GM23248 (cell line): ENCODE measurements at regions not wholly inside any gene's neighbourhood (a gene's known extent, or its start where the extent isn't known, plus 50 kb on each side); places are given as distances from the start of the nearest gene placed in this dataset.

Experiments used
- DNase-seq: peaks from one replicate; pipeline ENCODE4 v3.0.0-alpha.2; 2015
- H2AFZ ChIP-seq: fragments of 200-600 bp; sonication (generic); 2 replicates; pipeline ENCODE4 v1.6.1; 2016; ENCODE audit warnings: antibody characterized with exemption
- H3F3A ChIP-seq: fragments of 200-600 bp; sonication (generic); 2 replicates; pipeline ENCODE4 v1.6.1; 2016; ENCODE audit warnings: mild to moderate bottlenecking, antibody characterized with exemption, mixed run types; ENCODE audit not compliant: insufficient read depth
- H3K27ac ChIP-seq: fragments of 200-600 bp; sonication (generic); 2 replicates; pipeline ENCODE4 v1.5.1; 2016; ENCODE audit warnings: mild to moderate bottlenecking
- H3K27me3 ChIP-seq: fragments of 200-600 bp; sonication (generic); replicated peaks from 2 replicates; pipeline ENCODE4 v1.6.1; 2016; ENCODE audit warnings: mild to moderate bottlenecking; ENCODE audit not compliant: insufficient read depth
- H3K36me3 ChIP-seq: fragments of 200-600 bp; sonication (generic); 2 replicates; pipeline ENCODE4 v1.6.1; 2016; ENCODE audit warnings: low read depth, mild to moderate bottlenecking
- H3K4me1 ChIP-seq: fragments of 200-600 bp; sonication (generic); 2 replicates; pipeline ENCODE4 v1.6.1; 2016; ENCODE audit warnings: mild to moderate bottlenecking; ENCODE audit not compliant: insufficient read depth
- H3K4me2 ChIP-seq: fragments of 200-600 bp; sonication (generic); one replicate; pipeline ENCODE4 v1.6.1; 2016; ENCODE audit warnings: mild to moderate bottlenecking; ENCODE audit not compliant: unreplicated experiment
- H3K4me3 ChIP-seq: fragments of 200-600 bp; sonication (generic); 2 replicates; pipeline ENCODE4 v1.5.1; 2016; ENCODE audit warnings: mild to moderate bottlenecking
- H3K79me2 ChIP-seq: fragments of 200-600 bp; sonication (generic); 2 replicates; pipeline ENCODE4 v1.6.1; 2016; ENCODE audit warnings: mild to moderate bottlenecking; ENCODE audit not compliant: insufficient read depth
- H3K9ac ChIP-seq: fragments of 200-600 bp; sonication (generic); 2 replicates; pipeline ENCODE4 v1.6.1; 2016; ENCODE audit warnings: mild to moderate bottlenecking
- H3K9me2 ChIP-seq: fragments of 200-600 bp; sonication (generic); 2 replicates; pipeline ENCODE4 v1.6.1; 2016; ENCODE audit warnings: mixed run types, mild to moderate bottlenecking, moderate library complexity; ENCODE audit not compliant: insufficient read depth
- H3K9me3 ChIP-seq: fragments of 200-600 bp; sonication (generic); one replicate; pipeline ENCODE4 v1.6.1; 2017; ENCODE audit warnings: low read depth
- H4K20me1 ChIP-seq: fragments of 200-600 bp; sonication (generic); 2 replicates; pipeline ENCODE4 v1.6.0; 2016; ENCODE audit not compliant: insufficient read depth
- EZH2 ChIP-seq: fragments of 200-600 bp; sonication (generic); IDR thresholded peaks from 2 replicates; pipeline ENCODE4 v1.6.1; 2018; ENCODE audit warnings: antibody characterized with exemption, mild to moderate bottlenecking; ENCODE audit not compliant: insufficient read depth, poor library complexity, severe bottlenecking
- EZH2phosphoT487 ChIP-seq: fragments of 200-600 bp; sonication (generic); IDR thresholded peaks from 2 replicates; pipeline ENCODE4 v1.6.1; 2018; ENCODE audit warnings: antibody characterized with exemption, moderate library complexity, mild to moderate bottlenecking, low read depth; ENCODE audit not compliant: insufficient read depth
- WGBS, 2 experiments: methylation state at CpG; one replicate each; pipeline ENCODE4 v1.1.6; 2015 to 2017; ENCODE audit warnings: low lambda C conversion rate in 2 of 2, low coverage in 1 of 2; ENCODE audit errors: missing lambda C conversion rate in 2 of 2; 5-methylcytosine and 5-hydroxymethylcytosine counted together
- in situ Hi-C: fragments of 300-500 bp; cut with MboI; formaldehyde crosslinking; loops from 2 replicates; pipeline ENCODE4 v1.15.0; 2020

GRCh38 chr2:155020246-155020645 is 321.8 kb downstream of the KCNJ3 start:
- no peak overlapping the region for H2AFZ ChIP-seq
- 4 to 9% methylated on average over 1 of the region's 1 CpG for WGBS, 2 experiments
- no peak overlapping the region for H3K4me3 ChIP-seq
- H3K9me3 ChIP-seq, result no peaks in the 10 kb centered on the region
- H3K4me2 ChIP-seq, result no peak overlapping the region
- TF ChIP-seq EZH2 (no peak), EZH2phosphoT487 (no peak)
- H3K9ac ChIP-seq, result no peak overlapping the region
- DNase-seq, result no peak
- in situ Hi-C loops, result no loop called here
- H4K20me1 ChIP-seq, result no peaks in the 10 kb centered on the region
- H3K9me2 ChIP-seq, result no peaks in the 10 kb centered on the region
- H3K79me2 ChIP-seq, result no peaks in the 10 kb centered on the region
- H3F3A ChIP-seq, result no peaks in the 10 kb centered on the region
- H3K36me3 ChIP-seq, result no peaks in the 10 kb centered on the region
- H3K4me1 ChIP-seq, result no peaks in the 10 kb centered on the region
- H3K27ac ChIP-seq, result no peak overlapping the region
- no peaks in the 10 kb centered on the region for H3K27me3 ChIP-seq

- no peaks in the 10 kb centered on the region for H3F3A ChIP-seq
- in situ Hi-C loops, result no loop called here
- H3K4me2 ChIP-seq, result no peak overlapping the region
- TF ChIP-seq EZH2 (no peak), EZH2phosphoT487 (no peak)
- H3K9ac ChIP-seq, result no peak overlapping the region
- H3K27ac ChIP-seq, result no peak overlapping the region
- DNase-seq, result no peak
- H3K4me1 ChIP-seq, result no peaks in the 10 kb centered on the region
- no peaks in the 10 kb centered on the region for H3K27me3 ChIP-seq
- no peaks in the 10 kb centered on the region for H3K36me3 ChIP-seq
- H4K20me1 ChIP-seq, result no peaks in the 10 kb centered on the region
- H3K9me2 ChIP-seq, result no peaks in the 10 kb centered on the region
- H3K4me3 ChIP-seq, result no peak overlapping the region
- WGBS, 2 experiments, result 0 to 5% methylated on average over 1 to 2 of the region's 2 CpGs
- H3K9me3 ChIP-seq, result no peaks in the 10 kb centered on the region
- no peak overlapping the region for H2AFZ ChIP-seq
- H3K79me2 ChIP-seq, result no peaks in the 10 kb centered on the region
These were observed 312.4 kb downstream of the KCNJ3 start for GRCh38 chr2:155010925-155011324.

GRCh38 chr2:154995361-154995760 is 296.9 kb downstream of the KCNJ3 start:
- H4K20me1 ChIP-seq, result no peaks in the 10 kb centered on the region
- in situ Hi-C loops, result no loop called here
- H3K27me3 ChIP-seq, result no peaks in the 10 kb centered on the region
- no peaks in the 10 kb centered on the region for H3K9me2 ChIP-seq
- no peak overlapping the region for H3K4me2 ChIP-seq
- H3K36me3 ChIP-seq, result no peaks in the 10 kb centered on the region
- no peak overlapping the region for H3K4me3 ChIP-seq
- H3K4me1 ChIP-seq, result no peaks in the 10 kb centered on the region
- 17 to 20% methylated on average over 2 of the region's 2 CpGs for WGBS, 2 experiments
- H3K9me3 ChIP-seq, result no peaks in the 10 kb centered on the region
- no peak overlapping the region for H3K9ac ChIP-seq
- H3K27ac ChIP-seq, result no peak overlapping the region
- no peaks in the 10 kb centered on the region for H3F3A ChIP-seq
- TF ChIP-seq EZH2phosphoT487 (no peak), EZH2 (no peak)
- H2AFZ ChIP-seq, result no peak overlapping the region
- no peaks in the 10 kb centered on the region for H3K79me2 ChIP-seq
- DNase-seq, result no peak

- in situ Hi-C loops, result no loop called here
- WGBS, 2 experiments, result 3% methylated on average over 2 of the region's 2 CpGs
- Histone ChIP-seq H3K4me3 (no peak overlapping the region), H2AFZ (no peak overlapping the region), H3K79me2 (no peaks in the 10 kb centered on the region), H3F3A (no peaks in the 10 kb centered on the region), H3K9me2 (no peaks in the 10 kb centered on the region), H3K9me3 (no peaks in the 10 kb centered on the region), H3K9ac (no peak overlapping the region), H3K27ac (no peak overlapping the region), H3K27me3 (no peaks in the 10 kb centered on the region), H3K4me1 (no peaks in the 10 kb centered on the region), H3K4me2 (no peak overlapping the region), H3K36me3 (no peaks in the 10 kb centered on the region), H4K20me1 (no peaks in the 10 kb centered on the region)
- TF ChIP-seq EZH2phosphoT487 (no peak), EZH2 (no peak)
- DNase-seq, result no peak
These were observed 294.3 kb downstream of the KCNJ3 start for GRCh38 chr2:154992826-154993225.

- Histone ChIP-seq H3K79me2 (no peaks in the 10 kb centered on the region), H3K27me3 (no peaks in the 10 kb centered on the region), H4K20me1 (no peaks in the 10 kb centered on the region), H3K9me2 (no peaks in the 10 kb centered on the region), H3K27ac (no peak overlapping the region), H3K36me3 (no peaks in the 10 kb centered on the region), H3F3A (no peaks in the 10 kb centered on the region), H3K9me3 (peaks cover 4% of the 10 kb centered on the region), H3K4me1 (no peaks in the 10 kb centered on the region), H3K4me3 (no peak overlapping the region), H2AFZ (no peak overlapping the region), H3K9ac (no peak overlapping the region), H3K4me2 (no peak overlapping the region)
- in situ Hi-C loops, result no loop called here
- no peak for TF ChIP-seq EZH2
- TF ChIP-seq EZH2phosphoT487, result no peak
- 8 to 14% methylated on average over 3 of the region's 3 CpGs for WGBS, 2 experiments
- DNase-seq, result no peak
These were observed 280.2 kb downstream of the KCNJ3 start for GRCh38 chr2:154978710-154979109.
